ENCODE measurements at regions not wholly inside any gene's neighbourhood (a gene's known extent, or its start where the extent isn't known, plus 50 kb on each side); places are given as distances from the start of the nearest gene placed in this dataset.

DNA sequence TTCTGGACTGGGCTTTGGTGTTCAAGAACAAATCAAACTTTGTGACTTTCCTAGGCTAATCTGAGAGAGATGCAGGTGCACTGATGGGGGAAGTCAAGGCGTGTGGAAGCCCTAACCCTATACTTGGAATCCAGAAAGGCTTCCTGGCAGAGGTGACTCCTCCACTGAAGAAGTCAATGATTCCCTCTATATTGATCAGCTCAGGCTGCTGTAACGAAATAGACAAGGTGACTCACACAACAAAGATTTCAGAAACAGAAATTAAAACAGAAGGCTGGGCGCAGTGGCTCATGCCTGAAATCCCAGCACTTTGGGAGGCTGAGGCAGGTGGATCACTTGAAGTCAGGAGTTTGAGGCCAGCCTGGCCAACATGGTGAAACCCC is 69.6 kb upstream of the GGTA1 start:
- Histone ChIP-seq H3F3A (ENCODE audit: insufficient read depth, low read length, poor library complexity, severe bottlenecking) (no peaks in the 10 kb centered on the region), H3K4me3 (ENCODE audit: low read length) (no peak overlapping the region), H2AFZ (ENCODE audit: low read depth, low read length) (no peak overlapping the region), H3K79me2 (replicated peaks; ENCODE audit: insufficient read depth, low read length) (no peaks in the 10 kb centered on the region), H4K20me1 (ENCODE audit: insufficient read depth) (no peaks in the 10 kb centered on the region), H3K9me3 (ENCODE audit: low read length) (no peaks in the 10 kb centered on the region), H3K36me3 (ENCODE audit: insufficient read depth, low read length) (no peaks in the 10 kb centered on the region), H3K27ac (ENCODE audit: low read length) (no peak overlapping the region), H3K27me3 (ENCODE audit: insufficient read depth, low read depth, low read length) (no peaks in the 10 kb centered on the region), H3K4me2 (ENCODE audit: low read length) (no peak overlapping the region), H3K9ac (ENCODE audit: low read length) (no peak overlapping the region), H3K9me2 (ENCODE audit: insufficient read depth, low read length) (no peaks in the 10 kb centered on the region)
- TF ChIP-seq CTCF (IDR thresholded peaks at IDR 0.05; ENCODE audit: poor library complexity, severe bottlenecking) = no peak
- TF ChIP-seq POLR2AphosphoS5 (IDR thresholded peaks at IDR 0.05) = no peak
- no peak for TF ChIP-seq RAD21 (conservative IDR thresholded peaks at IDR 0.05)
- no peak for TF ChIP-seq MXI1 (conservative IDR thresholded peaks at IDR 0.05; ENCODE audit: poor library complexity, severe bottlenecking)
- TF ChIP-seq TAF1 (IDR thresholded peaks at IDR 0.05; ENCODE audit: low read depth) = no peak
- TF ChIP-seq EZH2 (IDR thresholded peaks at IDR 0.05; ENCODE audit: borderline replicate concordance, insufficient read depth, low read length, poor library complexity, severe bottlenecking) = no peak
- no peak for TF ChIP-seq EP300 (conservative IDR thresholded peaks at IDR 0.05; ENCODE audit: poor library complexity, severe bottlenecking)
- TF ChIP-seq, protein P1, sequence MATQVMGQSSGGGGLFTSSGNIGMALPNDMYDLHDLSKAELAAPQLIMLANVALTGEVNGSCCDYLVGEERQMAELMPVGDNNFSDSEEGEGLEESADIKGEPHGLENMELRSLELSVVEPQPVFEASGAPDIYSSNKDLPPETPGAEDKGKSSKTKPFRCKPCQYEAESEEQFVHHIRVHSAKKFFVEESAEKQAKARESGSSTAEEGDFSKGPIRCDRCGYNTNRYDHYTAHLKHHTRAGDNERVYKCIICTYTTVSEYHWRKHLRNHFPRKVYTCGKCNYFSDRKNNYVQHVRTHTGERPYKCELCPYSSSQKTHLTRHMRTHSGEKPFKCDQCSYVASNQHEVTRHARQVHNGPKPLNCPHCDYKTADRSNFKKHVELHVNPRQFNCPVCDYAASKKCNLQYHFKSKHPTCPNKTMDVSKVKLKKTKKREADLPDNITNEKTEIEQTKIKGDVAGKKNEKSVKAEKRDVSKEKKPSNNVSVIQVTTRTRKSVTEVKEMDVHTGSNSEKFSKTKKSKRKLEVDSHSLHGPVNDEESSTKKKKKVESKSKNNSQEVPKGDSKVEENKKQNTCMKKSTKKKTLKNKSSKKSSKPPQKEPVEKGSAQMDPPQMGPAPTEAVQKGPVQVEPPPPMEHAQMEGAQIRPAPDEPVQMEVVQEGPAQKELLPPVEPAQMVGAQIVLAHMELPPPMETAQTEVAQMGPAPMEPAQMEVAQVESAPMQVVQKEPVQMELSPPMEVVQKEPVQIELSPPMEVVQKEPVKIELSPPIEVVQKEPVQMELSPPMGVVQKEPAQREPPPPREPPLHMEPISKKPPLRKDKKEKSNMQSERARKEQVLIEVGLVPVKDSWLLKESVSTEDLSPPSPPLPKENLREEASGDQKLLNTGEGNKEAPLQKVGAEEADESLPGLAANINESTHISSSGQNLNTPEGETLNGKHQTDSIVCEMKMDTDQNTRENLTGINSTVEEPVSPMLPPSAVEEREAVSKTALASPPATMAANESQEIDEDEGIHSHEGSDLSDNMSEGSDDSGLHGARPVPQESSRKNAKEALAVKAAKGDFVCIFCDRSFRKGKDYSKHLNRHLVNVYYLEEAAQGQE (IDR thresholded peaks at IDR 0.05; ENCODE audit: borderline replicate concordance) = no peak
- TF ChIP-seq SMC3 (conservative IDR thresholded peaks at IDR 0.05; ENCODE audit: poor library complexity) = no peak

GRCh38 chr9:121572581-121572980 is 72.9 kb upstream of the GGTA1 start:
- no peak overlapping the region for H3K4me3 ChIP-seq (ENCODE audit: low read length)
- H3K4me2 ChIP-seq (ENCODE audit: low read length) = no peak overlapping the region
- H3K9me2 ChIP-seq (ENCODE audit: insufficient read depth, low read length) = no peaks in the 10 kb centered on the region
- no peak overlapping the region for H3K27ac ChIP-seq (ENCODE audit: low read length)
- H3K9me3 ChIP-seq (ENCODE audit: low read length) = no peaks in the 10 kb centered on the region
- H2AFZ ChIP-seq (ENCODE audit: low read depth, low read length) = no peak overlapping the region
- no peaks in the 10 kb centered on the region for H3K79me2 ChIP-seq (replicated peaks; ENCODE audit: insufficient read depth, low read length)
- H3K9ac ChIP-seq (ENCODE audit: low read length) = no peak overlapping the region
- no peaks in the 10 kb centered on the region for H3F3A ChIP-seq (ENCODE audit: insufficient read depth, low read length, poor library complexity, severe bottlenecking)
- no peaks in the 10 kb centered on the region for H3K36me3 ChIP-seq (ENCODE audit: insufficient read depth, low read length)
- TF ChIP-seq EP300 (conservative IDR thresholded peaks at IDR 0.05; ENCODE audit: poor library complexity, severe bottlenecking) (no peak), TAF1 (IDR thresholded peaks at IDR 0.05; ENCODE audit: low read depth) (no peak), SMC3 (conservative IDR thresholded peaks at IDR 0.05; ENCODE audit: poor library complexity) (no peak), POLR2AphosphoS5 (IDR thresholded peaks at IDR 0.05) (no peak), MXI1 (conservative IDR thresholded peaks at IDR 0.05; ENCODE audit: poor library complexity, severe bottlenecking) (no peak), RAD21 (conservative IDR thresholded peaks at IDR 0.05) (no peak), CTCF (IDR thresholded peaks at IDR 0.05; ENCODE audit: poor library complexity, severe bottlenecking) (no peak), EZH2 (IDR thresholded peaks at IDR 0.05; ENCODE audit: borderline replicate concordance, insufficient read depth, low read length, poor library complexity, severe bottlenecking) (no peak)
- TF ChIP-seq, protein P1 (IDR thresholded peaks at IDR 0.05; ENCODE audit: borderline replicate concordance) = no peak
- H3K27me3 ChIP-seq (ENCODE audit: insufficient read depth, low read depth, low read length) = no peaks in the 10 kb centered on the region
- H4K20me1 ChIP-seq (ENCODE audit: insufficient read depth) = no peaks in the 10 kb centered on the region
